Peyer's patch (tissue), 4 donors: ENCODE measurements at regions not wholly inside any gene's neighbourhood (a gene's known extent, or its start where the extent isn't known, plus 50 kb on each side); places are given as distances from the start of the nearest gene placed in this dataset.
"Not testable (repeated sequence)": the region's sequence is repeated elsewhere in the genome, so short reads cannot be mapped to it uniquely, and the experiment has no call there.

Source experiments
- DNase-seq, 3 donors: peaks; one replicate each; pipeline ENCODE4 v3.0.0-alpha.2; 2017 to 2019
- H3K27ac ChIP-seq, 4 donors: fragments of 200-600 bp; sonication (generic); one replicate each; pipeline ENCODE4 v1.5.1; 2016 to 2019
- H3K27me3 ChIP-seq, 2 donors: fragments of 200-600 bp; sonication (generic); one replicate each; pipeline ENCODE4 v1.5.1; 2019
- H3K36me3 ChIP-seq, 3 donors: fragments of 200-600 bp; sonication (generic); one replicate each; pipeline ENCODE4 v1.5.1; 2016 to 2019
- H3K4me1 ChIP-seq, 4 donors: fragments of 200-600 bp; sonication (generic); one replicate each; pipeline ENCODE4 v1.5.1; 2016 to 2019
- H3K4me3 ChIP-seq, 4 donors: fragments of 200-600 bp; sonication (generic); 1 replicate in 3 of 4; 2 replicates in 1 of 4; pipeline ENCODE4 v1.5.1; 2016 to 2019; ENCODE audit warnings: mild to moderate bottlenecking in 1 of 4
- H3K9me3 ChIP-seq, 4 donors: fragments of 200-600 bp; sonication (generic); one replicate each; pipeline ENCODE4 v1.5.1; 2016 to 2019; ENCODE audit warnings: mild to moderate bottlenecking in 1 of 4
- CTCF ChIP-seq, 6 experiments: fragments of 450-650 bp in 4 of 6; fragments of 200-600 bp in 2 of 6; sonication (generic) in 1 of 6; IDR thresholded peaks; one replicate each; pipeline ENCODE4 v1.5.1; 2017 to 2019; ENCODE audit warnings: antibody characterized with exemption in 6 of 6, mild to moderate bottlenecking in 3 of 6, moderate library complexity in 1 of 6
- POLR2A ChIP-seq, 2 donors: fragments of 450-650 bp; IDR thresholded peaks; one replicate each; pipeline ENCODE4 v1.5.1; 2017; ENCODE audit warnings: antibody characterized with exemption in 2 of 2, mild to moderate bottlenecking in 2 of 2, moderate library complexity in 2 of 2

GRCh38 chr6:66516377-66516776 lies 809.4 kb upstream of the EYS start:
- DNase-seq, result no peak
- no peaks in the 10 kb centered on the region for H3K36me3 ChIP-seq
- H3K9me3 ChIP-seq, result no peaks in the 10 kb centered on the region
- no peak for TF ChIP-seq CTCF (IDR thresholded peaks at IDR 0.05)
- no peak for TF ChIP-seq POLR2A (IDR thresholded peaks at IDR 0.05)
- H3K27me3 ChIP-seq, result no peaks in the 10 kb centered on the region
- no peaks in the 10 kb centered on the region for H3K4me1 ChIP-seq
- H3K4me3 ChIP-seq, result no peak overlapping the region
- H3K27ac ChIP-seq, result no peak overlapping the region

DNA sequence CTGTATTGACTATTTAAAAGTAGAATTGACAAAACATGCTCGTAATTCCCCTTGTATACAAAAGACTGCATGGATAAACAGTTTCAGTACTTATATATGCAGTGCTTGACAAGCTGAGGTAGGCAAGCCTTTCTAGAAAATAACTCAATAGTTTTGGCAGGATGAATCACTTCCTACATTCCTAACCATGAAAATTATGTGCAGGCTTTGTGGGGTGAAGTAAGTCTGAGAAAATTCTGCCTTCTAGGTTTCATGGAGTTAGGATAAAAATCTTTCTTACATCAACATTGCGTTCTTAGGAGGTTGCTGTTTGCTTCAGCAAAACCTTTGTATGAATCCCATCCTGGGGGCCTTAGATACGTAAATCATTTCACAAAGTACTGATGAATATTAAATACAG lies 801.4 kb upstream of the EYS start:
- no peaks in the 10 kb centered on the region for H3K9me3 ChIP-seq
- DNase-seq, result no peak
- H3K27me3 ChIP-seq, result no peaks in the 10 kb centered on the region
- no peaks in the 10 kb centered on the region for H3K36me3 ChIP-seq
- H3K4me3 ChIP-seq, result no peak overlapping the region
- H3K27ac ChIP-seq, result no peak overlapping the region
- no peaks in the 10 kb centered on the region for H3K4me1 ChIP-seq
- TF ChIP-seq POLR2A (IDR thresholded peaks at IDR 0.05), result no peak

DNA sequence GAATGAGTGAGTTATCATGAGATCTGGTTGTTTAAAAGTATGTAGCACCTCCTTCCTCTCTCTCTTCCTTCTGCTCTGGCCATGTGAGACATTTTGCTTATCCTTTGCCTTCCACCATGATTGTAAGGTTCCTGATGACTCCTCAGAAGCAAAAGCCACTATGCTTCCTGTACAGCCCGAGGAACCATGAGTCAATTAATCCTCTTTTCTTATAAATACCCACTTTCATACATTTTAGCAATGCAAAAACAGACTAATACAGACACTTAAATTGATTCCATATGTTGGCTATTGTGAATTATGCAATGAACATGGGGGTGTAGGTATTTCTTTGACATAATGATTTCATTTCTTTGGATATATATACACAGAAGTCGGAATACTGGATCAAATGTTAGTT lies 792.8 kb upstream of the EYS start:
- Histone ChIP-seq H3K9me3 (no peaks in the 10 kb centered on the region), H3K4me1 (no peaks in the 10 kb centered on the region), H3K27me3 (no peaks in the 10 kb centered on the region), H3K36me3 (no peaks in the 10 kb centered on the region), H3K4me3 (no peak overlapping the region), H3K27ac (no peak overlapping the region)
- DNase-seq, result no peak
- TF ChIP-seq POLR2A (IDR thresholded peaks at IDR 0.05), result no peak
- TF ChIP-seq CTCF (IDR thresholded peaks at IDR 0.05), result no peak

DNA sequence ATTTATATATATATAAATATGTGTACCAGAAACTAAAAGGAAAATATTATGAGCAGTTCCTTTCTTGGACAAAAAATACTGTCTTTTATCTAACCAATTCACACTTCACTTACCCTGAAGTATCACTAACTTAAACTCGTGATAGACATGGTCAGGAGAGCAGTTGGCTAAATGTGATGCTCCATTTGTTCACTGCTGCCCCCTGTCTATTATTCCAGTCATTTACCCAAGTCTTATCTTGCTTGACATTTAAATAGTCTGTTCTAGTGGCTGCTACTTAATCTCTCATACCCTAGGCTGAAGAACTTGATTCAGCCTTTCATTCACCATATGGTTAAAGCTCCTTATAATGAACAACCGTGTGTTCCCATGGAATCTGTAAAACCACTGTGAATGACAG lies 789.6 kb upstream of the EYS start:
- TF ChIP-seq CTCF (IDR thresholded peaks at IDR 0.05), result no peak
- Histone ChIP-seq H3K4me1 (no peaks in the 10 kb centered on the region), H3K27ac (no peak overlapping the region), H3K36me3 (no peaks in the 10 kb centered on the region), H3K27me3 (no peaks in the 10 kb centered on the region), H3K4me3 (no peak overlapping the region), H3K9me3 (no peaks in the 10 kb centered on the region)
- no peak for DNase-seq

- not testable (repeated sequence) for H3K9me3 ChIP-seq, H3K4me3 ChIP-seq, H3K36me3 ChIP-seq, H3K27me3 ChIP-seq, H3K27ac ChIP-seq, DNase-seq, H3K4me1 ChIP-seq
Observed at GRCh38 chr6:66494643-66495042, 787.6 kb upstream of the EYS start.

- no peaks in the 10 kb centered on the region for H3K4me1 ChIP-seq
- no peak overlapping the region for H3K27ac ChIP-seq
- no peaks in the 10 kb centered on the region for H3K9me3 ChIP-seq
- TF ChIP-seq CTCF (IDR thresholded peaks at IDR 0.05) (no peak), POLR2A (IDR thresholded peaks at IDR 0.05) (no peak)
- H3K27me3 ChIP-seq, result no peaks in the 10 kb centered on the region
- no peak for DNase-seq
- no peaks in the 10 kb centered on the region for H3K36me3 ChIP-seq
- H3K4me3 ChIP-seq, result no peak overlapping the region
Observed at GRCh38 chr6:66489269-66489987, 782.4 kb upstream of the EYS start.

DNA sequence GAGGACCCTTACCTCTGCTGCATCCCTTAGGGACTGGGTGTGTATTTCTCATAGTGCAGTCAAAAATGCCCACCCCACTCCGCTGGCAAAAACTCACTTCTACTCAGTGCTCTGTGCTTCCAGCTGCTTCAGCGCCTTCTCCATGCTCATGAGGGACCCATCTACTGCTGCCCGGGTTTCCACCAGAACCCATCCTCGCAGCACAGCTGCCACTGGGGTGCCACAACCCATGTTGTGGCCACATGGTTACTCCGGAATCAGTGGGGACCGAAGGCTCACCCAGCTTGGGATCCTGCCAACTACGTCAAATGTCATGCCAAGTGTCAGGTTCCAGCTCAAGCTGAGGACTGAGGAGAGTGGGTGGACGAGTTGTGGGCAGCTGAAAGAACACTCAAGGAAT lies 774.2 kb upstream of the EYS start:
- no peak for TF ChIP-seq POLR2A (IDR thresholded peaks at IDR 0.05)
- TF ChIP-seq CTCF (IDR thresholded peaks at IDR 0.05), result no peak
- H3K4me1 ChIP-seq, result no peaks in the 10 kb centered on the region
- peaks cover 0 to 6% (median 0%) of the 10 kb centered on the region in 4 donors for H3K9me3 ChIP-seq
- H3K27ac ChIP-seq, result no peak overlapping the region
- H3K4me3 ChIP-seq, result no peak overlapping the region
- H3K27me3 ChIP-seq, result no peaks in the 10 kb centered on the region
- no peaks in the 10 kb centered on the region for H3K36me3 ChIP-seq
- no peak for DNase-seq
